Esophagus muscularis mucosa (tissue), 4 donors: ENCODE measurements at regions not wholly inside any gene's neighbourhood (a gene's known extent, or its start where the extent isn't known, plus 50 kb on each side); places are given as distances from the start of the nearest gene placed in this dataset.

ENCODE experiments used
- DNase-seq: peaks from one replicate; pipeline ENCODE4 v3.0.0-alpha.2; 2017; ENCODE audit errors: extremely low spot score
- H3K27ac ChIP-seq, 4 donors: fragments of 200-600 bp; sonication (generic); replicated peaks in 1 of 4; 1 replicate in 3 of 4; 2 replicates in 1 of 4; pipeline ENCODE4 v1.5.1; 2016 to 2019; ENCODE audit warnings: mild to moderate bottlenecking in 1 of 4
- H3K27me3 ChIP-seq, 4 donors: fragments of 200-600 bp; sonication (generic); one replicate each; pipeline versions ENCODE4 v1.5.1 to v1.6.0; 2016 to 2019
- H3K36me3 ChIP-seq, 4 donors: fragments of 200-600 bp; sonication (generic); one replicate each; pipeline ENCODE4 v1.5.1; 2016 to 2019
- H3K4me1 ChIP-seq, 4 donors: fragments of 200-600 bp; sonication (generic); one replicate each; pipeline ENCODE4 v1.5.1; 2016 to 2019
- H3K4me3 ChIP-seq, 4 donors: fragments of 200-600 bp; sonication (generic); 1 replicate in 2 of 4; 2 replicates in 2 of 4; pipeline ENCODE4 v1.5.1; 2016 to 2019; ENCODE audit warnings: mild to moderate bottlenecking in 4 of 4, moderate library complexity in 1 of 4
- H3K9me3 ChIP-seq, 4 donors: fragments of 200-600 bp; sonication (generic); 1 replicate in 3 of 4; 2 replicates in 1 of 4; pipeline ENCODE4 v1.5.1; 2016 to 2019
- EP300 ChIP-seq: sonication (generic); formaldehyde crosslinking; IDR thresholded peaks from one replicate; pipeline ENCODE4 v1.6.1; 2017; ENCODE audit warnings: antibody characterized with exemption
- POLR2A ChIP-seq: fragments of 450-650 bp; IDR thresholded peaks from one replicate; pipeline ENCODE4 v1.6.1; 2017; ENCODE audit warnings: antibody characterized with exemption, moderate library complexity, mild to moderate bottlenecking, low read depth
- POLR2AphosphoS5 ChIP-seq, 2 donors: sonication (generic); formaldehyde crosslinking; IDR thresholded peaks; one replicate each; pipeline ENCODE4 v1.6.1; 2017; ENCODE audit warnings: antibody characterized with exemption in 2 of 2
- WGBS: methylation state at CpG from one replicate; pipeline ENCODE4 v1.1.5; 2018; 5-methylcytosine and 5-hydroxymethylcytosine counted together
- intact Hi-C: fragments of 100-400 bp; cut with DNase I; formaldehyde crosslinking; loops from one replicate; pipeline ENCODE4 v1.15.1; 2023
- TF ChIP-seq, protein P1 (sequence below), 3 experiments: fragments of 200-600 bp in 2 of 3; fragments of 450-650 bp in 1 of 3; sonication (generic) in 2 of 3; IDR thresholded peaks; one replicate each; pipeline ENCODE4 v1.5.1; 2017 to 2019; ENCODE audit warnings: antibody characterized with exemption in 3 of 3, mild to moderate bottlenecking in 2 of 3, moderate library complexity in 1 of 3

DNA sequence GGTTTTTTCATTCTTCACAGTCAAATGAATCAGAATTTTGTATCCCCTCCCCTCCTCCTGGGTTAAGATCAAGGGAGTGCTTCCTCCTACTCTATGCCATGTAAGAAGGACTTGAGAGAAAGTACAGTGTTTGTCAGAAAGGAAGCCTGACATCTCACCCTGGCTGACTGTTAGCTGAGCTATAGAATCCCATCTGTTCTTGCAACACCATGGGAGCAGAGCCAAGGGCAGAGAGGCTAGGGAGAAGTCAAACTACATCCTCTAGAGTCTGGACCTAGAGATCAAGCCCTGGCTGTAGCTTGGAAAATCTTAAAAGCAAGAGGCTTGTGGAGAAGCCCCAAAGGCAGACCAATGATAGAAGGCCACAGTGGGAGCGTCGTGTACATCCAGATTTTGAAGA lies 145.9 kb downstream of the OLFM4 start:
- H3K36me3 ChIP-seq, result no peaks in the 10 kb centered on the region
- H3K27me3 ChIP-seq, result peaks cover 0 to 13% (median 0%) of the 10 kb centered on the region in 4 donors
- H3K9me3 ChIP-seq, result no peaks in the 10 kb centered on the region
- no peaks in the 10 kb centered on the region for H3K4me1 ChIP-seq
- no peak for DNase-seq
- TF ChIP-seq EP300 (no peak), POLR2A (no peak), POLR2AphosphoS5 (IDR thresholded peaks at IDR 0.05) (no peak)
- TF ChIP-seq, protein P1, sequence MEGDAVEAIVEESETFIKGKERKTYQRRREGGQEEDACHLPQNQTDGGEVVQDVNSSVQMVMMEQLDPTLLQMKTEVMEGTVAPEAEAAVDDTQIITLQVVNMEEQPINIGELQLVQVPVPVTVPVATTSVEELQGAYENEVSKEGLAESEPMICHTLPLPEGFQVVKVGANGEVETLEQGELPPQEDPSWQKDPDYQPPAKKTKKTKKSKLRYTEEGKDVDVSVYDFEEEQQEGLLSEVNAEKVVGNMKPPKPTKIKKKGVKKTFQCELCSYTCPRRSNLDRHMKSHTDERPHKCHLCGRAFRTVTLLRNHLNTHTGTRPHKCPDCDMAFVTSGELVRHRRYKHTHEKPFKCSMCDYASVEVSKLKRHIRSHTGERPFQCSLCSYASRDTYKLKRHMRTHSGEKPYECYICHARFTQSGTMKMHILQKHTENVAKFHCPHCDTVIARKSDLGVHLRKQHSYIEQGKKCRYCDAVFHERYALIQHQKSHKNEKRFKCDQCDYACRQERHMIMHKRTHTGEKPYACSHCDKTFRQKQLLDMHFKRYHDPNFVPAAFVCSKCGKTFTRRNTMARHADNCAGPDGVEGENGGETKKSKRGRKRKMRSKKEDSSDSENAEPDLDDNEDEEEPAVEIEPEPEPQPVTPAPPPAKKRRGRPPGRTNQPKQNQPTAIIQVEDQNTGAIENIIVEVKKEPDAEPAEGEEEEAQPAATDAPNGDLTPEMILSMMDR (IDR thresholded peaks at IDR 0.05), result no peak
- H3K4me3 ChIP-seq, result no peak overlapping the region
- 80% methylated on average over 1 of the region's 2 CpGs for WGBS
- H3K27ac ChIP-seq, result no peak overlapping the region
- intact Hi-C loops, result no loop called here

DNA sequence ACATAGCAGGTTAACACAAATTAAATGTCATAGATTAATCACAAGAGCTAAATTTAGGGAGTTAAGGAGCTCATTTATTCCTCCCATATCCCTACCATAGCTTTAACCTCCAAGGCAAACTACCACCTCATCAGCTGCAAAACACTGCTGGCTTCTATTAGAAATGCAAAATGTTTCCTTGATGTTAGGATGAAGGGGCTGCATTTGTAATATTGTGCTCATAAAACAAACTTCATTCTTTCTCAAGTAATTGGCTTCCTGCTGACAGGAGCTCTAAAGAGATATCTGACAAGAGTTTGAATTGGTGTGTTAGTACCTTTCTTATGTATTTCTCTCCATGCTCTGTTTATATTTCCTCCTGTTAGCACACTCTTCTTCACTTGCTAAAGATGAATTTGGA lies 152.1 kb downstream of the OLFM4 start:
- TF ChIP-seq POLR2A, result no peak
- TF ChIP-seq, protein P1 (IDR thresholded peaks at IDR 0.05), result no peak
- no peak for TF ChIP-seq EP300
- no peak for TF ChIP-seq POLR2AphosphoS5 (IDR thresholded peaks at IDR 0.05)
- no peak overlapping the region for H3K27ac ChIP-seq
- H3K36me3 ChIP-seq, result no peaks in the 10 kb centered on the region
- H3K4me1 ChIP-seq, result no peaks in the 10 kb centered on the region
- peaks cover 0 to under 1% (median 0%) of the 10 kb centered on the region in 4 donors for H3K27me3 ChIP-seq
- H3K9me3 ChIP-seq, result no peaks in the 10 kb centered on the region
- intact Hi-C loops, result no loop called here
- H3K4me3 ChIP-seq, result no peak overlapping the region
- no peak for DNase-seq

DNA sequence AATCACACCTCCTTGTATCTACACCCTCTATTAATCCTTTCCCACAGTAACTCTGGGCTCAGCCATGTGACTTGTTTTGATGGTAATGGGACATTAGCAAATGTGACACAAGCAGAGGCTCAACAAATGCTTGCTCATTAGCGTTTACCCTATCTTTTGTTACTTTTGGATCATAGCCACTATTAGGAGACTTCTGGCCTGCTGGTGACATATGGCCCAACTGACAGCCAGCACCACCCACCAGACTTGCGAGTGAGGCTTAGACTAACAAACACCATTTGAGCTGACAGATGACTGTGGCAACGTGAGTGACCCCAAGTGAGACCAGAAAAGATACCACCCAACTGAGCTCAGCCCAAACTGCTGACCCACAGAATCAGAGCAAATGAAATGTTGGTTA lies 154.1 kb downstream of the OLFM4 start:
- Histone ChIP-seq H3K27me3 (no peaks in the 10 kb centered on the region), H3K36me3 (no peaks in the 10 kb centered on the region), H3K4me1 (no peaks in the 10 kb centered on the region), H3K4me3 (no peak overlapping the region), H3K27ac (no peak overlapping the region), H3K9me3 (no peaks in the 10 kb centered on the region)
- intact Hi-C loops, result no loop called here
- DNase-seq, result peak; percentile 39
- WGBS, result 19% methylated on average over 3 of the region's 3 CpGs
- TF ChIP-seq EP300 (no peak), POLR2A (no peak), POLR2AphosphoS5 (IDR thresholded peaks at IDR 0.05) (no peak)
- TF ChIP-seq, protein P1 (IDR thresholded peaks at IDR 0.05), result no peak

DNA sequence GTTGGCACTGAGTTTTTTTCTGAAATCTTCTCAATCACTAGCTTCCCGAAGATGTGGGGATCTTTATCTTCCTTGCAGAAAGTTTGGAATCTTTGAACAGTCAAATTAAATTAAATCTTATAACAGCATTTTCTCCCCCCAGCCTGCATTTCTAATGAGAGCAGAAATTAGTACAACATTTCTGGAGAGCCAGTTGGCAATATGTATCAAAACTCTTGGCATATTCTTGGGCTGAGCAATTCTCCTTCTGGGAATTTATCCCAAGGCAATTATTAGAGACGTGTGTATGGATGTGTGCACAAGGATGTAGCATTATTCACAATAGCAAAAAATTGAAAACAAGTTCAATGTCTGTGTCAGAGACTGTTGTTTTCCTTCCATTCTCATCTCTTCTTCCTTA lies 159.5 kb downstream of the OLFM4 start:
- 47% methylated on average over 2 of the region's 2 CpGs for WGBS
- H3K4me1 ChIP-seq, result no peaks in the 10 kb centered on the region
- no peaks in the 10 kb centered on the region for H3K9me3 ChIP-seq
- H3K27me3 ChIP-seq, result peaks cover 0 to 4% (median 0%) of the 10 kb centered on the region in 4 donors
- TF ChIP-seq POLR2AphosphoS5 (IDR thresholded peaks at IDR 0.05), result no peak
- no peak for TF ChIP-seq EP300
- TF ChIP-seq POLR2A, result no peak
- TF ChIP-seq, protein P1 (IDR thresholded peaks at IDR 0.05), result no peak
- DNase-seq, result no peak
- intact Hi-C loops, result no loop called here
- H3K36me3 ChIP-seq, result no peaks in the 10 kb centered on the region
- H3K4me3 ChIP-seq, result no peak overlapping the region
- H3K27ac ChIP-seq, result no peak overlapping the region

DNA sequence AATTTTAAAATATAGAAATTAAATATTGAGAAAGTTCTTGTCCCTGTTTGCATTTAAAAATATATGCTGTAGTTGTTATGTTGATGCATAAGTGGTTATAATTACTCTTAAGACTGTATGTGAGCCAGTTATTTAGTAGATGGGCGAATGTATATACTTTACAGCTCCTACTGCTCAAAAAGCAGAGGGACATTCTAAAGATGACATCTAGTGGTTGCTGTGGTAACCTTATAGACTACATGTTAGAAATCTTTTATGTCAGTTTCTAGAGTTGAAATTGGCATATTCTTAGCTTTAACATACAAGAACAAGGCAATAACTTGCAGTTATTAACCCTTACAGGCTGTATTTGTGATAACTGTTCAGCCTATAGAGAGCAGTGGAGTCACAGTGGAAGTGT lies 160.5 kb downstream of the OLFM4 start:
- Histone ChIP-seq H3K27ac (no peak overlapping the region), H3K4me1 (no peaks in the 10 kb centered on the region), H3K9me3 (no peaks in the 10 kb centered on the region), H3K27me3 (peaks cover 0 to 4% (median 0%) of the 10 kb centered on the region in 4 donors), H3K36me3 (no peaks in the 10 kb centered on the region), H3K4me3 (no peak overlapping the region)
- DNase-seq, result no peak
- intact Hi-C loops, result no loop called here
- 58% methylated on average over 1 of the region's 1 CpG for WGBS
- TF ChIP-seq POLR2A (no peak), POLR2AphosphoS5 (IDR thresholded peaks at IDR 0.05) (no peak), EP300 (no peak)
- TF ChIP-seq, protein P1 (IDR thresholded peaks at IDR 0.05), result no peak
